ENCODE measurements at regions not wholly inside any gene's neighbourhood (a gene's known extent, or its start where the extent isn't known, plus 50 kb on each side); places are given as distances from the start of the nearest gene placed in this dataset.

- H3K27ac ChIP-seq, result no peak overlapping the region
- no peaks in the 10 kb centered on the region for H3K27me3 ChIP-seq
- WGBS, 2 donors (ENCODE audit: low coverage in 1 of 2), result 60 to 63% methylated on average over 8 to 15 of the region's 16 CpGs
- no peak for TF ChIP-seq EP300 (IDR thresholded peaks at IDR 0.05)
- TF ChIP-seq, protein P1, sequence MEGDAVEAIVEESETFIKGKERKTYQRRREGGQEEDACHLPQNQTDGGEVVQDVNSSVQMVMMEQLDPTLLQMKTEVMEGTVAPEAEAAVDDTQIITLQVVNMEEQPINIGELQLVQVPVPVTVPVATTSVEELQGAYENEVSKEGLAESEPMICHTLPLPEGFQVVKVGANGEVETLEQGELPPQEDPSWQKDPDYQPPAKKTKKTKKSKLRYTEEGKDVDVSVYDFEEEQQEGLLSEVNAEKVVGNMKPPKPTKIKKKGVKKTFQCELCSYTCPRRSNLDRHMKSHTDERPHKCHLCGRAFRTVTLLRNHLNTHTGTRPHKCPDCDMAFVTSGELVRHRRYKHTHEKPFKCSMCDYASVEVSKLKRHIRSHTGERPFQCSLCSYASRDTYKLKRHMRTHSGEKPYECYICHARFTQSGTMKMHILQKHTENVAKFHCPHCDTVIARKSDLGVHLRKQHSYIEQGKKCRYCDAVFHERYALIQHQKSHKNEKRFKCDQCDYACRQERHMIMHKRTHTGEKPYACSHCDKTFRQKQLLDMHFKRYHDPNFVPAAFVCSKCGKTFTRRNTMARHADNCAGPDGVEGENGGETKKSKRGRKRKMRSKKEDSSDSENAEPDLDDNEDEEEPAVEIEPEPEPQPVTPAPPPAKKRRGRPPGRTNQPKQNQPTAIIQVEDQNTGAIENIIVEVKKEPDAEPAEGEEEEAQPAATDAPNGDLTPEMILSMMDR (IDR thresholded peaks at IDR 0.05), result no peak
- ATAC-seq, result no peak
- no peaks in the 10 kb centered on the region for H3K9me3 ChIP-seq
- no peak overlapping the region for H3K4me3 ChIP-seq
- H3K36me3 ChIP-seq, result no peaks in the 10 kb centered on the region
- H3K4me1 ChIP-seq, result no peaks in the 10 kb centered on the region
These were observed 110.0 kb downstream of the ADSS2 start for GRCh38 chr1:244341455-244342450.

DNA sequence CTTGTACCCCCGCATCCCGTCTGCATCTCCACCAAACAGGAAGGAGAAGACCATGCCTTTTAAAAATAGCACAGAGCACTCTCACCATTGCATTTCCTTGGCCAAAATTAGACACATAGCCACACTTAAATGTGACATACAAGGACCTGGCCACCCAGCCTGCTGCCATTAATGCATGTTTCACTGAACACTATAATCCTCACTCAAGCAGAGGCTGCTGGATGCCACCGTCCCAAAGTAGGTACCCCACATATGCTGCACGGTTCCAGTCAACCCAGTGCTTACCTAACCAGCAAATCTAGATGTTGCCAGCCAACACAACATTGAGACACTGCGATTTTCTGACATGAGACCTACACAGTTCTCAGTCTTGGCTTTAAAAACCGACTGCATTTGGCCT is 107.7 kb downstream of the ADSS2 start:
- Histone ChIP-seq H3K27me3 (no peaks in the 10 kb centered on the region), H3K4me1 (no peaks in the 10 kb centered on the region), H3K27ac (no peak overlapping the region), H3K9me3 (no peaks in the 10 kb centered on the region), H3K36me3 (no peaks in the 10 kb centered on the region), H3K4me3 (no peak overlapping the region)
- WGBS, 2 donors (ENCODE audit: low coverage in 1 of 2), result 82 to 83% methylated on average over 2 to 3 of the region's 6 CpGs
- no peak for ATAC-seq
- TF ChIP-seq POLR2AphosphoS5 (IDR thresholded peaks at IDR 0.05) (no peak), POLR2A (IDR thresholded peaks at IDR 0.05) (no peak)

- no peak overlapping the region for H3K27ac ChIP-seq
- no peaks in the 10 kb centered on the region for H3K36me3 ChIP-seq
- WGBS, 2 donors (ENCODE audit: low coverage in 1 of 2), result 48 to 76% methylated on average over 3 to 6 of the region's 6 CpGs
- no peaks in the 10 kb centered on the region for H3K27me3 ChIP-seq
- ATAC-seq, result no peak
- TF ChIP-seq POLR2A (IDR thresholded peaks at IDR 0.05) (no peak), EP300 (IDR thresholded peaks at IDR 0.05) (no peak), POLR2AphosphoS5 (IDR thresholded peaks at IDR 0.05) (no peak)
- TF ChIP-seq, protein P1 (IDR thresholded peaks at IDR 0.05), result no peak
- peaks cover 0 to 4% (median 0%) of the 10 kb centered on the region in 3 donors for H3K4me1 ChIP-seq
- H3K4me3 ChIP-seq, result no peak overlapping the region
- no peaks in the 10 kb centered on the region for H3K9me3 ChIP-seq
These were observed 104.6 kb downstream of the ADSS2 start for GRCh38 chr1:244346972-244347618.

DNA sequence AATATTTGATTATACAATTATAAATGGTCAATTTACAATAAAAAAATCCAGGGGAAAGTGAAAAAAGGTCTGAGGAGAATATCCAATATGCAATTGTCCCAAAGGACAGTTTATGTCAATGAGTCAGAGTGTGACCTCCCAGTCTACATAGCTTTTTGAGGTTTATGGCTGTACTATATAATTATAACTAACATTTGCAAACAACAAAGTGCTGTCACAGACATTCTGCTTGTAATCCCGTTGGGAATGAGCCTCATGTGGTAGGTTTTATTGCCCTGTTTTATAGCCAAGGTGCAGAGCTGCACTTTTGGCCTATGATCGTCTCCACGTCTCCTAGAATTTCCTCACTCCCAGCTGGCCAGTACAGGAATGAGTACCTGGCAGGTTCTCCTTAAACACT is 103.8 kb downstream of the ADSS2 start:
- no peak for ATAC-seq
- H3K27ac ChIP-seq, result no peak overlapping the region
- TF ChIP-seq, protein P1 (IDR thresholded peaks at IDR 0.05), result no peak
- TF ChIP-seq EP300 (IDR thresholded peaks at IDR 0.05) (no peak), POLR2AphosphoS5 (IDR thresholded peaks at IDR 0.05) (no peak), POLR2A (IDR thresholded peaks at IDR 0.05) (no peak)
- 73 to 80% methylated on average over 3 of the region's 3 CpGs for WGBS, 2 donors (ENCODE audit: low coverage in 1 of 2)
- H3K9me3 ChIP-seq, result no peaks in the 10 kb centered on the region
- H3K4me3 ChIP-seq, result no peak overlapping the region
- no peaks in the 10 kb centered on the region for H3K36me3 ChIP-seq
- peaks cover 0 to 4% (median 0%) of the 10 kb centered on the region in 3 donors for H3K4me1 ChIP-seq
- no peaks in the 10 kb centered on the region for H3K27me3 ChIP-seq

DNA sequence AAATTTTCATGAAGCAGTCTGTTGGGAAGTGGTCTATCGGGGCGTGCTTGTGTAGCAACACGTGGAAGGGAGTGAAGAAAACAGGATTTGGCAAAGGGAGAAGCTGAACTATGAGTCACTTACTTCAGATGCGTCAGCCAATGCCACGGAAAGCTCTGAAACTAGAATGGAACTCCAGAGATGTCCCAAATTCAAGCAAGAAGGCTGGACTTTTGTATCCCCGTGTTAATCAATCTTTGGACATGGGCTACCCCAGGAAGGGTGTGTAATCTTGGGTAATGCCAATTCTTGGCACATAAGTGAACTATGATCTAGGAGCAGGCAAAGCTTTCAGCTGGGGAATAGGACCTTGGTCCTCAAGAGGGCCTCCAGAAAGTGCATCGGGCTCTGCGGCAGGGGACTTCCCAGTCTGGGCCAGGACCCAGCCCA is 102.6 kb downstream of the ADSS2 start:
- Histone ChIP-seq H3K4me1 (peaks cover 0 to 4% (median 0%) of the 10 kb centered on the region in 3 donors), H3K36me3 (no peaks in the 10 kb centered on the region), H3K4me3 (no peak overlapping the region), H3K27ac (peak overlapping the region in 1 of 4 donors; percentile 45), H3K9me3 (no peaks in the 10 kb centered on the region), H3K27me3 (no peaks in the 10 kb centered on the region)
- peak; percentile 7 for TF ChIP-seq POLR2AphosphoS5 (IDR thresholded peaks at IDR 0.05)
- TF ChIP-seq EP300 (IDR thresholded peaks at IDR 0.05), result no peak
- peak; percentile 77 for ATAC-seq
- WGBS, 2 donors (ENCODE audit: low coverage in 1 of 2), result 66 to 87% methylated on average over 6 to 8 of the region's 8 CpGs
